Neuronal stem cell (in vitro differentiated cells): ENCODE measurements at regions not wholly inside any gene's neighbourhood (a gene's known extent, or its start where the extent isn't known, plus 50 kb on each side); places are given as distances from the start of the nearest gene placed in this dataset.
A peak's percentile ranks its signal among the peaks of the same experiment; 100 is the strongest.

ENCODE experiments used
- DNase-seq: peaks from one replicate; pipeline ENCODE4 v3.0.0-alpha.2; 2013; ENCODE audit warnings: low spot score
- H2AFZ ChIP-seq: one replicate; pipeline ENCODE4 v1.6.1; 2013; ENCODE audit warnings: mild to moderate bottlenecking, low read length, inconsistent platforms
- H2AK5ac ChIP-seq: 2 replicates; pipeline ENCODE4 v1.6.1; 2013; ENCODE audit warnings: low read depth, mild to moderate bottlenecking, inconsistent platforms, low read length, moderate library complexity, mixed read lengths
- H2BK120ac ChIP-seq: 2 replicates; pipeline ENCODE4 v1.6.1; 2013; ENCODE audit warnings: low read depth, mild to moderate bottlenecking, inconsistent platforms, low read length, moderate library complexity, mixed read lengths
- H2BK12ac ChIP-seq: one replicate; pipeline ENCODE4 v1.6.1; 2013; ENCODE audit warnings: low read length, inconsistent platforms
- H2BK15ac ChIP-seq: 2 replicates; pipeline ENCODE4 v1.6.1; 2013; ENCODE audit warnings: mild to moderate bottlenecking, low read length, inconsistent platforms, mixed read lengths
- H2BK5ac ChIP-seq: one replicate; pipeline ENCODE4 v1.6.1; 2013; ENCODE audit warnings: inconsistent platforms, mild to moderate bottlenecking, low read length, moderate library complexity
- H3K14ac ChIP-seq: one replicate; pipeline ENCODE4 v1.6.1; 2013; ENCODE audit warnings: low read length, inconsistent platforms
- H3K18ac ChIP-seq: 2 replicates; pipeline ENCODE4 v1.6.1; 2013; ENCODE audit warnings: low read length, inconsistent platforms
- H3K23ac ChIP-seq: 2 replicates; pipeline ENCODE4 v1.6.1; 2013; ENCODE audit warnings: low read depth, mild to moderate bottlenecking, mixed read lengths, low read length, inconsistent platforms; ENCODE audit not compliant: poor library complexity
- H3K27ac ChIP-seq: replicated peaks from 3 replicates; pipeline ENCODE4 v1.5.1; 2013; ENCODE audit warnings: low read length, inconsistent platforms
- H3K27me3 ChIP-seq, 3 experiments: 2 replicates each; pipeline ENCODE4 v1.6.1; 2013; ENCODE audit warnings: low read length in 3 of 3, mild to moderate bottlenecking in 2 of 3, inconsistent platforms in 1 of 3, low read depth in 1 of 3, mixed read lengths in 1 of 3, moderate library complexity in 1 of 3; ENCODE audit not compliant: control insufficient read depth in 3 of 3, insufficient read depth in 3 of 3
- H3K36me3 ChIP-seq, 2 donors: replicated peaks in 1 of 2; 2 replicates each; pipeline ENCODE4 v1.6.1; 2013; ENCODE audit warnings: low read length in 2 of 2; ENCODE audit not compliant: control insufficient read depth in 2 of 2, insufficient read depth in 2 of 2
- H3K4ac ChIP-seq: 2 replicates; pipeline ENCODE4 v1.6.1; 2013; ENCODE audit warnings: inconsistent platforms, mild to moderate bottlenecking, low read length, moderate library complexity
- H3K4me1 ChIP-seq, 2 donors: 1 replicate in 1 of 2; 2 replicates in 1 of 2; pipeline ENCODE4 v1.6.1; 2013; ENCODE audit warnings: low read length in 2 of 2, low read depth in 1 of 2; ENCODE audit not compliant: control insufficient read depth in 2 of 2, insufficient read depth in 1 of 2
- H3K4me2 ChIP-seq: one replicate; pipeline ENCODE4 v1.6.1; 2013; ENCODE audit warnings: mild to moderate bottlenecking, low read length, inconsistent platforms; ENCODE audit not compliant: insufficient read depth, poor library complexity, severe bottlenecking
- H3K4me3 ChIP-seq, 2 donors: 2 replicates each; pipeline ENCODE4 v1.5.1; 2013; ENCODE audit warnings: low read length in 2 of 2, mild to moderate bottlenecking in 2 of 2, inconsistent platforms in 1 of 2, moderate library complexity in 1 of 2
- H3K79me1 ChIP-seq: one replicate; pipeline ENCODE4 v1.6.1; 2013; ENCODE audit warnings: low read depth, mild to moderate bottlenecking, inconsistent platforms, low read length, moderate library complexity
- H3K9ac ChIP-seq: one replicate; pipeline ENCODE4 v1.6.1; 2013; ENCODE audit warnings: mild to moderate bottlenecking, low read depth, low read length, inconsistent platforms; ENCODE audit not compliant: poor library complexity
- H3K9me3 ChIP-seq, 2 donors: replicated peaks in 1 of 2; 2 replicates each; pipeline versions ENCODE3 to v1.6.1; 2013; ENCODE audit warnings: low read length in 2 of 2, mild to moderate bottlenecking in 2 of 2, inconsistent platforms in 1 of 2, low read depth in 1 of 2, mixed read lengths in 1 of 2, moderate library complexity in 1 of 2; ENCODE audit not compliant: control insufficient read depth in 2 of 2, insufficient read depth in 1 of 2
- H4K8ac ChIP-seq: one replicate; pipeline ENCODE4 v1.6.1; 2013; ENCODE audit warnings: low read depth, mild to moderate bottlenecking, inconsistent platforms, low read length, moderate library complexity
- H4K91ac ChIP-seq: one replicate; pipeline ENCODE4 v1.6.1; 2013; ENCODE audit warnings: low read length, low read depth, mild to moderate bottlenecking, inconsistent platforms; ENCODE audit not compliant: poor library complexity
- WGBS, 2 donors: extraction: QIAGEN DNeasy Blood & Tissue Kit; methylation state at CpG; one replicate each; pipeline ENCODE4 v1.1.7; 2013; ENCODE audit warnings: missing lambda C conversion rate in 2 of 2, mixed read lengths in 1 of 2; ENCODE audit not compliant: insufficient read length in 2 of 2, insufficient replicate concordance in 1 of 2; ENCODE audit errors: extremely low coverage in 2 of 2; 5-methylcytosine and 5-hydroxymethylcytosine counted together

DNA sequence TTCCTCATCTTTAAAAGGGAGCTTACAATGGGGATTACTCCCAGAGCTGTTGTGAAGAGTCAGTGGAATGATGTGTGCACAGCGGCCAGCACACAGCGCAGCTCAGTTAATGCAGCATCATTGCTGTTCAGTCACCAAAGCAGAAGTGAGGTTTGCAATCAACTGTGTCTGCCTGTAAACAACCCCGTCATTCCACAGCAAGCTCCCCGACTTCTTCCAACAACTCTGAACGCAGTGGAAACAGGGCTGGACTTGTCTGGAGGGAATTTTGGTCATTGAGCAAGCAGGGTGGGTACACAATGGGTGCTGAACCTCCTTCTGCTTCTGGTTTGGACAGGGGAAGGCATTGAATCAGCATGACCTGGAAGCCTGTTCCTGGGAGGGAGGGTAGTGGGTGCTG, 347.4 kb downstream of the PTPRU start:
- no CpG with 5 or more reads among the region's 5 CpGs for WGBS, 2 donors
- Histone ChIP-seq H3K23ac (no peak overlapping the region), H4K8ac (no peak overlapping the region), H2BK15ac (no peak overlapping the region), H3K18ac (no peak overlapping the region), H2BK12ac (no peak overlapping the region), H3K27me3 (no peaks in the 10 kb centered on the region), H3K36me3 (no peaks in the 10 kb centered on the region), H3K4ac (no peak overlapping the region), H2AFZ (no peak overlapping the region), H4K91ac (no peak overlapping the region), H3K4me2 (no peak overlapping the region), H2BK5ac (no peak overlapping the region), H3K9me3 (no peaks in the 10 kb centered on the region), H3K27ac (no peak overlapping the region), H3K9ac (no peak overlapping the region), H2BK120ac (no peak overlapping the region), H2AK5ac (no peak overlapping the region), H3K4me1 (no peaks in the 10 kb centered on the region), H3K14ac (no peak overlapping the region), H3K79me1 (no peaks in the 10 kb centered on the region), H3K4me3 (no peak overlapping the region)
- DNase-seq: no peak

DNA sequence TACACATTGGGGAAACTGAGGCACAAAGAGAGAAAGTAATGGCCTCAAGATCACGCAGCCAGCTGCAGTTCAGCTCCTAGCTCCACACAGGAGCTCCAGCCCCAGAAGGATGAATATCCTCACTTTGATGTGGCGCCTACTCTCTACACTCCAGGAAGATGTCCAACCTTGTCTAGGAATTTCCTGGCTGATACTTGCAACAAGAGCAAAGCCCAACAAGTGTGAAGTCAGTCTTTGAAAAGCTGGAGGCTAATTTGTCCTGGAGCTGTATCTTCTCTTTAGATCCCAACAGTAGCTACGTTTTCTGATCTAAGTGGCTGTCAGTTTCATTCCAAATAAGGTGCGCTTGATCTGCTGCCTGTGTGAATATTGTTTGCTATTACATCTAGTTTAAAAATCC, 344.9 kb downstream of the PTPRU start:
- no peak overlapping the region for H2BK12ac ChIP-seq
- no peak overlapping the region for H3K14ac ChIP-seq
- H2BK120ac ChIP-seq: no peak overlapping the region
- no peak overlapping the region for H3K4ac ChIP-seq
- no peak overlapping the region for H2AK5ac ChIP-seq
- H3K79me1 ChIP-seq: no peaks in the 10 kb centered on the region
- H3K9ac ChIP-seq: no peak overlapping the region
- H3K23ac ChIP-seq: no peak overlapping the region
- H4K91ac ChIP-seq: no peak overlapping the region
- no peak overlapping the region for H3K4me2 ChIP-seq
- H2BK5ac ChIP-seq: no peak overlapping the region
- no peaks in the 10 kb centered on the region for H3K9me3 ChIP-seq
- DNase-seq: no peak
- H2BK15ac ChIP-seq: no peak overlapping the region
- no peaks in the 10 kb centered on the region for H3K27me3 ChIP-seq
- H3K18ac ChIP-seq: no peak overlapping the region
- no peak overlapping the region for H2AFZ ChIP-seq
- H3K36me3 ChIP-seq: no peaks in the 10 kb centered on the region
- H4K8ac ChIP-seq: no peak overlapping the region
- H3K27ac ChIP-seq: no peak overlapping the region
- WGBS, 2 donors: no CpG with 5 or more reads among the region's 4 CpGs
- H3K4me3 ChIP-seq: no peak overlapping the region
- peaks cover 0 to 4% of the 10 kb centered on the region in 2 donors for H3K4me1 ChIP-seq

DNA sequence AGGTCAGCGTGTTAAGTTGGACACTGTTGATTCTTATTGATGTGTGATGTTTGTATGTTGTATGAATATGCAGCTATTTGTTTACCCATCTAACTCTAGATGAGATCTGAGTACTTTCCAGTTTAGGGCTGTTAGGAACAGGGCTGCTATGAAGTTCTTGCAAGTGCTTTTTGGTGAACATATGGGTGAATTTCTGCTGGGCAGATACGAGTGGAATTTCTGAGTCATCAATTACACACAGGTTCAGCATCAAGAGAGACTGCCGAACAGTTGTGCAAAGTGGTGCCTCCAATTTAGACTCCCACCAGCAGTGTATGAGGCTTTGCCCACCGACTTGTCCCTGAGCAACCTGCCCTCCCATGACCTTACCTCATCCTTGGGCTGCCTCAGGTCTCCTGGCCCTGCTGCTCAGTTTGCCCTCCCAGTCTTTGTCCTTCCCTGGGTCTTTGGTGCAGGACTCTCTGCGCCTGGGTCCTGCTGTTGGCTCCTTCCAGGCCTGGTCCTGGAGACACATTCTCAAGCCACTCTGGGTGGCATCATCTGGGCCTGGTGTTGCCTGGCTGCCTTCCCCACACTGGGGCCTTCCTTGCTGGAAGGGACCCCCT, 343.6 kb downstream of the PTPRU start:
- H2AFZ ChIP-seq: no peak overlapping the region
- H4K8ac ChIP-seq: no peak overlapping the region
- no peak for DNase-seq
- H3K18ac ChIP-seq: no peak overlapping the region
- H3K23ac ChIP-seq: peak overlapping the region; percentile 3
- H3K27ac ChIP-seq: no peak overlapping the region
- no peak overlapping the region for H2BK15ac ChIP-seq
- peaks cover 0 to 4% of the 10 kb centered on the region in 2 donors for H3K4me1 ChIP-seq
- H2AK5ac ChIP-seq: no peak overlapping the region
- no peak overlapping the region for H3K4ac ChIP-seq
- H4K91ac ChIP-seq: no peak overlapping the region
- no CpG with 5 or more reads among the region's 5 CpGs for WGBS, 2 donors
- H3K27me3 ChIP-seq: no peaks in the 10 kb centered on the region
- no peak overlapping the region for H3K4me2 ChIP-seq
- no peaks in the 10 kb centered on the region for H3K79me1 ChIP-seq
- no peaks in the 10 kb centered on the region for H3K9me3 ChIP-seq
- H3K4me3 ChIP-seq: peak overlapping the region in 1 of 2 donors; percentile 42
- H2BK5ac ChIP-seq: no peak overlapping the region
- no peak overlapping the region for H3K14ac ChIP-seq
- no peak overlapping the region for H2BK120ac ChIP-seq
- H3K36me3 ChIP-seq: no peaks in the 10 kb centered on the region
- H3K9ac ChIP-seq: no peak overlapping the region
- no peak overlapping the region for H2BK12ac ChIP-seq

- Histone ChIP-seq H3K18ac (peak overlapping the region; percentile 55), H3K4me2 (no peak overlapping the region), H3K4me1 (peaks cover 0 to 4% of the 10 kb centered on the region in 2 donors), H3K23ac (no peak overlapping the region), H3K4me3 (no peak overlapping the region), H2AK5ac (no peak overlapping the region), H2BK5ac (no peak overlapping the region), H3K9ac (no peak overlapping the region), H3K79me1 (no peaks in the 10 kb centered on the region), H3K27ac (no peak overlapping the region), H3K36me3 (no peaks in the 10 kb centered on the region), H2BK120ac (no peak overlapping the region), H3K4ac (no peak overlapping the region), H4K91ac (no peak overlapping the region), H4K8ac (no peak overlapping the region), H3K14ac (no peak overlapping the region), H3K9me3 (no peaks in the 10 kb centered on the region), H2BK15ac (no peak overlapping the region), H2BK12ac (no peak overlapping the region), H2AFZ (no peak overlapping the region), H3K27me3 (no peaks in the 10 kb centered on the region)
- WGBS, 2 donors: no CpG with 5 or more reads among the region's 9 CpGs
- DNase-seq: no peak
Observed at GRCh38 chr1:29577512-29577911, 341.2 kb downstream of the PTPRU start.
